ENCODE measurements at regions not wholly inside any gene's neighbourhood (a gene's known extent, or its start where the extent isn't known, plus 50 kb on each side); places are given as distances from the start of the nearest gene placed in this dataset.
"Not testable (repeated sequence)": the region's sequence is repeated elsewhere in the genome, so short reads cannot be mapped to it uniquely, and the experiment has no call there.

DNA sequence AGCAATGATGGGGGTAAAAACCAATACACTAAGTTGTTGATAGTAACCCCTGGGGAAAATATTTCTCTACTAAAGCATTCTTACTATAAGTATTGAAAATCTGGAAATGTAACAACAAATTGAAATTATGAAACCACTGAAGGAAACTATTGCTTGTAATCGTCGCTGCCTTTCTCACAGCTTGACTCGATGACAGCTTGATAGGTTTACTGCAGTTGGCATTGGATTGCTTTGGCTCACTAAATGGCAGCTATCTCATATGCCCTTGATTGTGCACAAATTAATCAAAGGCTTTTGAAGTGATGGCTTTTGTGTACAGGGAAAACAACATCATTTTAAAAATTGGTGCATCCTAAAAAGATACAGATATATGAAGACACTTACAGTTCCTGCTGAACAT lies 419.6 kb upstream of the TENM3 start:
- DNase-seq: no peak

DNA sequence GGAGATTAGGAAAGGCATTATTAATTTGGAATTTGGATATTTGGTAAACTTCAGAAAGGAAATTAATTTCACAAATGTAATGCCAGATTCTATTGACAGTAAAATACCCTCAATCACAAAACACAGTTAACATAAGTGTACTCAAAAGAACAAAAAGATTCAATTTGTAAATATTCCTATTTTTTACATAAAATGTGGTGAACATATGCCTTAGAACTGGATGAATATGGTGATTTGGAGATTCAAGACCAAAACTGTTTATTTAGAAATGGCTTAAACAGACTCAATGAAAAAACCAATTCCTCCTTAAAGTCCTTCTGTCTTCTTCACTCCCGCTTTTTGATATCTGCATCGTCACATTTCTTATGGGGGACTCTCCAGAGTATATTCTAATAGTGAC lies 417.6 kb upstream of the TENM3 start:
- no peak for DNase-seq

DNA sequence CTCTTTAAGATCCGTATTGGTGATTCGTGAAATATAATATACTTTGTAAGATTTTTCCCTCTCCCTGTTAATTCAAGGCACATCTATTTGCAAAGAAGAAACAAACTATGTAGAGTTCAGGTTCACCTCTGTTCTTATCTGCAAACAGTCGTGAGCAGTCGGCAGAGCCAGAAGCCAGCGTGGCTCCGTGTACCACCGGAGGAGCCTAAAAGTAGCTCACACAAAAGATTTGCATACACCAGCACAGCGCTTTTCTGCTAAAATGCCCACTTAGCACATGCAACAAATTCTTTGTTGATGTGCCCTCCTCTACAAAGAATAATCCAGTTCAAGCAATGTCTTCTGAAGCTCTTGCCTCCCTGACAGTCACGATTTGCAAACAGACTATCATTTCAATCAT lies 416.0 kb upstream of the TENM3 start:
- DNase-seq: no peak

DNA sequence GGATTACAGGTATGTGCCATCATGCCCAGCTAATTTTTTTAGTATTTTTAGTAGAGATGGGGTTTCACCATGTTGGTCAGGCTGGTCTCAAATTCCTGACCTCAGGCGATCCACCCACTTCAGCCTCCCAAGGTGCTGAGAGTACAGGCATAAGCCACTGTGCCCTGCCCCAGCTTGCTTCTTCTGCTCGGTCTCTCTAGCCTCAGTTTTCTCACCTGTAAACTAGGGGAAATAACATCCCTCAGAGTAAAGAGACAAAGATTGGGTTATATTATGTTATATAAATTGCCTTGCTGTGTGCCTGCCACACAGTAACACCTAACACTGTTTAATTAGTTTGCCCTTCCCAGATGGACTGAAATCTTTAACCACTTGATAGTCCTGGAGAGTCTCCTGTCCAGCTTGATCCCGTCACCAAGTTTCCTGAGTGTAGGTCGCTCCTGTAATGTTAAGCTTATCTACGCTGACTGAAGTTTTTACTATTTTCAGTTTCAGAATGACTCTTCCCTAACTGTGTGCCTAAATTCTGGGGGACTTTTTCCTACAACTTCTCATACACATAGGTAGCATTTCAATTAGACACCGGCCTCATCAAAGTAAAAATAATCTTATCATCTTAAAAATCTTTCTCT lies 412.7 kb upstream of the TENM3 start:
- no peak for DNase-seq

DNA sequence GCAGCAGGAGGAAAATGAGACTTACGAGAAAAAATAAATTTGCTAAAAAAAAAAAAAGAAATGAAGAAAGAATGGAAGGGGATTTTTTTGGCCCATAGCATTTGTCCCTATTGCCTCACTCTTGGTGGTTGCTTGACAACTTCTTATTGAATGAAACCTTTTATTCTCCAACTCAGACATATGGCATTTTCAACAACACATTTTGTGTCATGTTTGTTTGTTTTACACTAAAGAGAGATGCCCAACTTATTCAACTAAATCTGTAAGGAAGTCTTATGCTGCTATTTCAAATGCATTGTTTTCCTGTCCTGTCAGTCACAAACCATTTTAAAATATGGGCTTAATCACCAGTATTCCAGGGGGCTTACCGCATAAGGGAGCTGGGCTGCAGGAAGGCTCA lies 409.1 kb upstream of the TENM3 start:
- no peak for DNase-seq

DNA sequence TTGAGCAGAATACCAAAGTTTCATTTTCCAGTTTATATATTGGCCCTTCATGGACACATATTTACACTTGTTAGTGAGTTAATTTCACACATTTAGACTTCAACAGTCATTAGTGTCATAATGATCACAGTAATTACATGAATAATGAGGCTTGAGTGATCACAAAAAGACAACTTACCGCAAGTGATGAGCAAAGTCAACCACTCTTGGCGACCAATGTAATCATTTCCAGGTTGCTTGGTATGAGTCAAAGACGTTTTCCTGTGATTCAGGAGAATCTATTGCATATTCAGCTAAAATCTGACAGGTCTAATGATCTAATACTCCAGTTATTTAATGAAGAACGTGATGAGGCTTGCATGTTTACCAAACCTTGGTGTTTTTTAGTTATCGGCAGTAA lies 407.9 kb upstream of the TENM3 start:
- no peak for DNase-seq

DNA sequence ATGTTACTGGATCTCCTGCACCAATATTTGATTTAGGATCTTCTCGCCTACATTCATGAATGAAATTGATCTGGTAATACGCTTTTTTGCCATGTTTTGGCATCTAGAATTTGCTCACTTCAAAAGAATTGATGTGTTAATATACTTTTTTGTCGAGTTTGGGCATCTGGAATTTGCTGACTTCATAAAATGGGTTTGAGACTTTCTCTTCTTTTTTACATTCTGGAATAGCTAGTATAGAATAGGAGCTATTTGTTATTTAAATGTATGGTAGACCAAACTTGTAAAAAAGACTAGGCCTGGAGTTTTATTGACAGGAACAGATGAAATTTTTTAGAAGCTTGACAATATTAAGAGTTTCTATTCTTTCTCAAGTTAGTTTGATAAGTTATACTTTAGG lies 404.9 kb upstream of the TENM3 start:
- DNase-seq: no peak

DNA sequence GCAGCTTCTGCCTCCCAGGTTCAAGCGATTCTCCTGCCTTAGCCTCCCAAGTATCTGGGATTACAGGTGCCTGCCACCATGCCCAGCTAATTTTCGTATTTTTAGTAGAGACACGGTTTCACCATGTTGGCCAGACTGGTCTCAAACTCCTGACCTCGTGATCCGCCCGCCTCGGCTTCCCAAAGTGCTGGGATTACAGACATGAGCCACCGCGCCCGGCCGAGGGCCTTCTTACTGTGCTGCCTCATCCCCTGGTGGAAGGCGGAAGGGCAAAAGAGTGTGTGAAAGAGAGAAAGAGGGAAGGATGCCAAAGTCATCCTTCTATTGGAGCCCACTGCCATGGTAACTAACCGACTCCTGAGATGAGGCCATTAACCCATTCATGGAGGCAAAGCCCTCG lies 399.4 kb upstream of the TENM3 start:
- DNase-seq: not testable (repeated sequence)

DNA sequence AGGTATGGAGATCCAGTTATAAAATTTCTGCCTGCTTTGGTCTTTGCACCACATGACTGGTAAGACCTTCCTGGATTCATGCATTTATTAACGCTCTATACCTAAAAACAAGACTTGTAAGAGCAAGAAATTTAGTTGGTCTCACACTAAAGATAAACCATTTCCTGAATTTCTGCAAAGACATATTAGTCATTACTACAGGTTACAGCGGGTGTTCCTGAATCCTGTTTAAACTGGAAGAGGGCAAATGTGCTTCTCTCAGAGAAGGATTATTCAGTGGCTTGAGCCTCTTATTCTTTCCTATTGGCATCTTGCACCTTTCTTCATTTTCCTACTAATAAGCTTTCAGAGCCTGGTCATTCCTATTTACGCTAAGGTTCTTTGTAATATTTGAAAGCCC lies 397.6 kb upstream of the TENM3 start:
- DNase-seq: no peak

DNA sequence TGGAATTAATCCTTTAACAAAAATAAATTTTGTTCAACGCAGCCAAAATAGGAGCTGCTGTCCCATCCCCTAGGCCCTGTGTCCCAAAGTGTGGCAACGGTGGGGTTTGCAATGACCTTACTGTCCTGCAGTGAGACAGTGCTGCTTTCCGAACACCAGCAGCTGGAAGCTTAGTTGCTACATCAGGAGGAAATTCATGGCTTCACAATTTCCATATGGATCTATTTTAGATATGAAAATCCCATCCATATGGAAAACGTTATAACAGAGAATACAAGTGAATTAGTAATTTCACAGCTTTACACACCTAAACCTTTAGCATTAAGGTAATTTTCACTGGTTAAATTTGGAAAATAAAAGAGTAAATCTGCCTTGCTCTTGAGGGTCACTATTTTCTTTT lies 396.3 kb upstream of the TENM3 start:
- no peak for DNase-seq

DNA sequence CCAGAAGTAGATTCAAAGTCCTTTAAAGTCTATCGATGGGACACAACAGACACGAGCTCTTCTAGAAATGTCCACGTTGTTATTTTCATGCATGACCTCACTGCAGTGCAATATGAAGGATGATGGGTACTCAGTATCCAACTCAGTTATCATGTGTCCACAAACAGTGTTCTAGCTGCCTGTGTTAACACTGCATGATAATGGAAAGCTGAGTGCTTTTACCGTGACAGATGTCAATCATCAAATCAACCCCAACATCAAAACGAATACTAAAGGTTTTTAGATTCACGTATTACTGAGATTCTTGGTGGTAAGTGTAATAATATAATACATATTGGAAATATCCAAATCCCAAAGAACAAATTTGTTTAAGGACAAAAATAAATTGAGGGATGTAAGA lies 394.8 kb upstream of the TENM3 start:
- no peak for DNase-seq

DNA sequence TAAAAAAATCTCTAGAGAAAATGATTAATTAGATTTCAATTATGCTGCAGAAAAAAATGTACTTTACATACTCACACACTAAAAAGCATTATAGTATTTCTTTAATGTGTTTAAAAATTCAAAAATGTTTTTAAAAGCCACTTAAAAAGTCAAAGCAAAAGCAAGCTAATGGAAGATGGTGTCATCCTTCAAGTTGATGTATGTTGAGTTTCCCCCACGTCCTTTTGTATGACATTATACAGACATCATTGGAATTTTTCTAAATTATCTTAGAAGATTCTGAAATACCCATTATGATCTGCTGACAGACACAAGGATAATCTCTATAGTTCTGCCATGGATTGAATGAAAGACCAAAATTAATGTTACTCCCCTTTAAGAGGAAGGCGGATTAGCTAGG lies 393.7 kb upstream of the TENM3 start:
- DNase-seq: no peak

DNA sequence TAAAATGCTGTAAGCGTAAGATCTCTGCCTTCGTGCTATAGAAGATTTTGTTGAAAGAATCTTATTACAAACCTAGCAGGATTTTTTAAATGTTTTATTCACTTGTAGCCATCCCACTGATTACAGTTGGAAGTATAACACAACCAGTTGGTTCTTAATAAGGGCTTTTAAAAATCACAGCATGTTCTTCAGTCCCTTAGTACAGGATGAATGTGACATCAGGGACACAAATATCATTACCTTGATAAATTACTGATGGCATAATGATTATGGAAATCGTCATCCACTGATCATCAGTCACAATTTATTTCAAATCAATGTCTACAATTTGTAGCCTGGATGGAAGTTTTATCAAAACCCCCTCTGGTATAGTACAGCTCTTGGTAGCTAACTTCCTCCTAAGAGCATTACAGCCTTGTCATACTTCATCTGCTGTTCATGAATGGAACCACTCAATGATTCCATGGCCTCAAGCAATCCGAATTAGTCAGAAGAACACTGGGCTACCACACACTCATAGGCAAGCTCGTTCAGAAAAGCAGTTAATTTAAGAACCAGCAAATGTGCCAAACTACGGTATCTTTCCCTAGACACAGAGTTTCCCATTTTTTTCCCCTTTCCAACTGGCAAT lies 389.2 kb upstream of the TENM3 start:
- DNase-seq: no peak

DNA sequence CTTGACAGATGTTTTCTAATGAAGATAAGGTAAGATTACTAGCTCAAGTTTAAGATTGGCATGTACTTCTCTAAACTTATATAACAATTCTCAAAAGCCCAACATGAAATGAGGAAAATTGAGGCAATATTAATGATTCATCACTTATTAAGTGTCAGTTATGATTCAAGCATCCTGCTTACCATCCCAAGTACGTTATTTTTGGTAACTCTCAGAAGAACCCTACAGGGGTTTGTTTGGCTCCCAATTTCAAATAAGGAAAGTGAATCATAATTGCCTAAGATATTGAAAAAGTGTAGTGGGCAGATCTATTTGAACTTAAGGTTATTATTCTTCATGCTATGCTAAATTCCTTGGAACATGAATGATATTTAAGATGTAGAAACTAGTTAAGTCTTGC lies 387.9 kb upstream of the TENM3 start:
- no peak for DNase-seq

DNA sequence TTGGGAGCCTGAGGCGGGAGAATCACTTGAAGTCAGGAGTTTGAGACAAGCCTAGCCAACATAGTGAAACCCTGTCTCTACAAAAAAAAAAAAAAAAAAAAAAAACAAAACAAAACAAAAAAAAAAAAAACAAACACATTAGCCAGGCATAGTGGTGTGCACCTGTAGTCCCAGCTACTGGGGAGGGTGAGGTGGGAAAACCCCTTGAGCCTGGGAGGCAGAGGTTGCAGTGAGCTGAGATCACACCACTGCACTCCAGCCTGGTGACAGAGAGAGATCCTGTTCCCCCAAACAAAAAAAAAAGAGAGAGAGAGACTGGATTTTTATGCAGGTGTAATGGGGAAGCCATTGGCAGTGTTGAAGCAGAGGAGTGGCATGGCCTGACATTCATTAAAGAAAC lies 385.7 kb upstream of the TENM3 start:
- DNase-seq: not testable (repeated sequence)

DNA sequence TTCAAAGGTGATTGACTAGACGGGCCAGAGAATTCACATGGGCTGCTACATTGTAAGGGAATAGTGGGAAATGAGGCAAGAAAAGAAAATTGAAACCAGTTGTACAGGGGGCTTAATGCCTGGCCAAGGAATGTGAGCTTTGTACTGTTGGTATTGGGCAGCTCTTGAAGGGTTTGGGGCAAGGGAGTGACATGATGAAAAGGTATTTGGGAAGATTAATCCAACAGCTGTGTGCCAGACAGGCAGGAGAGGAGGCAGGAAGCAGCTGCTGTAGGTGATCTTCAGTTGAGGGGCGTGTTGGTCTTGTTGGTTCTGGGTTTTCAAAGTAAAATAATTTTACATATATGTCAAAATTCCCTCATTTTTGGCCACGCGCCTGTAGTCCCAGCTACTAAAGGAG lies 384.5 kb upstream of the TENM3 start:
- DNase-seq: no peak

DNA sequence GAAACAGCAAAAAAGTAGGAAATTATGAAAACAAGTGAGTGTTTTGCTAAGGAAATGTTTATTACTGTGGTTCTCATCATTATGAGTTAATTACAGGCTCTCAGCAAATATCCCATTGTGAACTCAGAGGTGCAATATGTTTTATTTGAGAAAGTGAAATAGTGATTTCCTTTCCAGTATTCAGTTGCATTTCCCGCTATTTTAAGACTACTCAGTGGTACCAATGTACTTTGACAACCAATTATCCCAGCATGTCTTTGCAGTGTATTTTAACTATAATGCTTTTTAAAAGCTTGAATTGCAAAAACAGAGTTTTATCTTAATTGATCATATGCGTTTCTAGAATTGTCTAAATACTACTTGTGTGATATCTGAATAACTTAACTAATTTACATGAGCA lies 383.8 kb upstream of the TENM3 start:
- DNase-seq: no peak

DNA sequence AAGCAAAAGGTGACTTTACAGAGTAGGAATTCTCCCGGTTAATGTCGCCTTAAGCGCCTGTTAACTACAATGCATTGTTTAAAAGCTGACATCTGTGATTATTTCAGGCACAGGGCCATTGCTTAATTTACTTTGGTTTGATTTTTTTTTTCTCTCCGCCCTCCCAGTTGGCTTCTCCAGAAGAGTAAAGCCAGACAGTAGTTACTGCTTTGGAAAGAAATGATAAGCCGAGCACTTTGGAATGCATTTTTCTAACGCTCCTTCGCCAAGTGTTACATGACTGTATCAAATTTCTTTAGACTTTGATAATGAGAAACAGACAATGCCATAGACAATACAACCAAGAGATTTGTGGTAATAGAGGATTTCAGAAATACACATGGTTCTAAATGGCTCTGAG lies 383.0 kb upstream of the TENM3 start:
- no peak for DNase-seq

DNA sequence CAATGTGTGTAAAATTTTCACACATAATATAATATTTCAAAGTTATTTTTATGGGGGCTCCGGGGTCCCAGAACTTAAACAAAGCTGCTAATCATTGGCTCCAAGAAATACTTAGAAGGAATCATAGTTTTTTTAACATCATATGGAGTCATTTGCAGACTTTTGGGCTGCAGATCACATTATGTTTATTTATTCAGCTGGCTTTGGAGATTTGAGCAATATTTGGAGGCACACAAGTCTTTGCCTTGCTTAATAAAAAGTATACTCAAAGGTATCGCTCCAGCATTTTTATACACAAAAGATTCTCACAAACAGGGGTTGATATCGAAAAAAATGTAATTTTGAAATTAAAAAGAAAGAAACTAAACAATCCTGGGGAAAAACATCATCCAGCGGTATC lies 382.5 kb upstream of the TENM3 start:
- DNase-seq: no peak

DNA sequence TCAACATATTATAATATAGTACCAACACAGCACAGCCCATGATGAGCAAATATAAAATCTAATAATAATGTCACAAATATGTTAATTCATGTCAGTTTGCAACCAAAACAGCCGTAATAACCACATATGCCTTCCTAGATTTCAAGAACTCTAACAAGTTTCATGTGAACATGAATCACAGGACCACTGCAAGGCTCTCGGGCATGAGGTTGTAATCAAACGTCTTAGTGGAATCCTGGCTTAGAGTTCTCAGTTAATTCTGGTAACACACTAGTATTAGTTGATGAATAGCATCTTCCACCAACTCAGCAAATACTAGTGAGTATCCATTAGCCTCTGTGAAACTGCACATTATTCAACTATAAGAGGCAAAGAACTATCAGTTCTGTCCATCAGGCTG lies 379.3 kb upstream of the TENM3 start:
- DNase-seq: no peak

DNA sequence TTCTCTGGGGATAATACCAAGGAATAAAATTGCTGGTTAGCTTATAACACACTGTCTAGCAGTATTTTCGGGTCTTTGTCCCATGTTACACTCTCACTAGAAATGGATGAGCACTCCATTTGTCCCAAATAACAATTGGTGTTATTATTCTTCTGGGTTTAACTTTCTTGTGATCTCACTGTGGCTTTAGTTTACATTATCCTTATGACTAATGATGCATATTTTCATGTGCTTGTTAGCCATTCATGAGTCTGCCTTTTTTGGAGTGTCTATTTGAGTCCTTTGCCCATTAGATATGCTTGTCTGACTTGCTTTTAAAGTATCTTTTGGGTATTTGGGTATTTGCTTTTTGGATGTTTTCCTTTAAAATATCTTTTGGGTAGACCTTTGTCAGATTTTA lies 372.9 kb upstream of the TENM3 start:
- no peak for DNase-seq

DNA sequence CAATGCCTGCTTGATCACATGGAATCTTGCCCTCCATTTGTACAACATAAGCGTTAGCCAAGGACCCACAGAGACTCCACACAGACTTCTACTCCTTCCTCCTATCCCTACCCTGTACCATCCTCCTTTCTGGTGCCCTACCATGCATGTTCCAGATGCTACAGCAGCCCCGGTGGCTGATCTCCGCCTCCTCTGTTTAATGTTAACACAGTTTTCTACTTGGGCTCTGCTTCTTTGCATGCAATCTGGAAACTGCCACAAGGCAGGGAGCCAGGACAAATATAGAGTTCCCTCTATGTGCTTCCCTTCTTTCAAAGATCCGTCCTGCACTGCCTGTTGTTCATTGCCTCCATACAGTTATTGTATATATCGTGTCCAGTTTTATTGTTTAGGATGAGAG lies 368.6 kb upstream of the TENM3 start:
- DNase-seq: no peak

DNA sequence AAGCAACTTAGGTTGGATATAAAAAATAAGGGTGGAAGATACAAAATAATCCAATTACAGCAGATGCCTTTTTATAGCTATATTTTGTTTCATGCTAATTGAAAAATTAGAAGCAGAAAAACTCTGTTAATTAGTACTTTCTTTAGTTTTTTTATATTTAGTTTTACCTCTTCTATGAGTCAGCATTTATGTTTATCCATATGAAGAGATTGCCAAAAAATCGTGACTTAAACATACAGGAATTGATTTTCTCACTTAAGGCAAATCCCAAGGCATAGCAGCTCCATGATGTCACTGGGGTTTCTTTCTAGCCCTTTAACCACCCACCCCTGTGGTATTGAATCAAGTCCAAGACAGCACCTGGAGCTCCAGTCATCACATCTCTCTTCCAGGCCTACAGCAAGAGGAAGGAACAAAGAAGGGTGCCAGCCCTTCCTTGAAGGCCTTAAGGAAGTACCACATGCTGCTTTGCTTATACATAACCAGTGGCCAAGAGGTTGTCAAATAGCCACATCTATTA lies 365.8 kb upstream of the TENM3 start:
- no peak for DNase-seq

DNA sequence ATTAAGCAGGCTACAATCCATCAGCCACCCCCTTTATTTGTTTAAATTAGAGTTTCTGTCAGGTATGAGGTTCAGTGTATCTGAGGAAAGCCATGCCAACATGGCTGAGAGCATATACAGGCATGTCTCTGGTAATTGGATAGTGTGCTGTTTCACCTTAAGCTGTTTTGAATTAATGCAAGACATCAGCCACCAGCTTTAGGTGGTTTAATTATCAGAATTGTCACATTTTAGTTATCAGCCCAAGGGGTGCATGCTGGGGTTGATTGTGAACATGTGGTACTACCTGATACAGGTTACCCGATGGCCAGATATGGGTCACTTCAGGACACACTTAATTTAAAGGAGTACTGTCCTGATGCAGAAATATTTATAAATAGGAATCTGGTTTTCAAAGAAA lies 353.2 kb upstream of the TENM3 start:
- no peak for DNase-seq

DNA sequence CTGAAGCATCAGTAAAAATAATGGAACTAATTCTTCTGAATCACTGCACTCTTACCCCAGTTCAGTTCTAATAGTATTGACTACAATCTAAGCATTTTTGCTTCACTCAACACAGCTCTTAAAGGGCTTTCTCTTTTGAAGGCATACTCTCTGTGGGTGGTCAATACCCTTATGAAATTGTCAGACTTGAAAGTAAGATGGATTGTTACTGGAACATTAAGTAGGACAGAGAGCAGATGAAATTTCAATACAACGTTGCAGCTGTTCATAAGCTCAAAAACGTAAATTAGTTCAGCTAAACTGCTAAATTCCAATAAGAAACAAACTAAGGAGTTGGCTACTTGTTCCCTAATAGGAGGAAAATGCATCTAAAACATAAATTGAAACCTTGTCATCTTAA lies 352.3 kb upstream of the TENM3 start:
- no peak for DNase-seq
